ENCODE measurements at regions not wholly inside any gene's neighbourhood (a gene's known extent, or its start where the extent isn't known, plus 50 kb on each side); places are given as distances from the start of the nearest gene placed in this dataset.

DNA sequence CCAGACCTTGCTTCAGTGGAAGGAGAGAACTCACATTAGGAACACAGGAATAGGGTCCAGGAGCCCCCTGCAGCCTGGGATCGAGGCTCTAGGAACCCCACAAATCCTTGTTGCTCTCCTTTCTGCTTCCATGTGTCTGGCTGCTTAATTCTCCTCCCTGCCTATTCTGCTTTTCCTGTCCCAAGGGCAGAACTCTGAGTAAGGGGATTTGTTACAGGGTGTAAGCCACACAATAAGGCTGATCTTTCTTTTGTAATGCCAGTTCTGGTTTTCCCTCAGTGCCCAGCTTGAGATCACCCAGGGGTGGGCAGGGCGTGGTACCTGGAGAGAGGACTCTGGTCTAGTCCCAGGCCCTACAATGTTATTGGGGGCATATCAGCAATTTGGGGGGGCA, 119.6 kb upstream of the MGAT5 start:
- Mint-ChIP-seq H3K9me3 (no peaks in the 10 kb centered on the region), H3K27ac (ENCODE audit: unreplicated experiment) (no peak overlapping the region), H3K4me1 (peaks cover 16% of the 10 kb centered on the region), H3K4me3 (no peak overlapping the region), H3K36me3 (ENCODE audit: low read depth) (peaks cover 7% of the 10 kb centered on the region), H3K27me3 (ENCODE audit: low read depth) (no peaks in the 10 kb centered on the region)
- no peak for DNase-seq (ENCODE audit: low read depth, low spot score)
- no peak for TF ChIP-seq CTCF (conservative IDR thresholded peaks at IDR 0.05)

DNA sequence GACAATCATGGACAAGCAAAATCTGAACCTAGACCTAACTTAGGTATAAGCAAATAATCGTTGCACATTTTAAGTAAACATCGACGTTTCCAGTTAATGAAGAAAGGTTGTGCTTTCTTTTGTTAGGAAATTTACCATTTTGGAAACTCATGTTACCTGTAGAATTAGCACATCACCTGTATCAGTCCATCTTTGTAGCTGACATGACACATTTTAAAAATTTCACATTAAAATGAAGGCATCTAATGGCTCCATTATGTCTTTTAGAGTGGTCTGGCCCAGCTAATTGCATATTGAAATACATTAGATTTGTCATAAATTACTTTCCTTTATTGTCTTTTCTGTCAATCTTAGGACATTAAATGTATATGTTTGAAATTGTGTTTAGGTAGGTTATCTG, 119.0 kb upstream of the MGAT5 start:
- Mint-ChIP-seq H3K4me3 (no peak overlapping the region), H3K9me3 (no peaks in the 10 kb centered on the region), H3K4me1 (peaks cover 16% of the 10 kb centered on the region), H3K36me3 (ENCODE audit: low read depth) (peaks cover 7% of the 10 kb centered on the region), H3K27me3 (ENCODE audit: low read depth) (no peaks in the 10 kb centered on the region), H3K27ac (ENCODE audit: unreplicated experiment) (no peak overlapping the region)
- no peak for DNase-seq (ENCODE audit: low read depth, low spot score)
- no peak for TF ChIP-seq CTCF (conservative IDR thresholded peaks at IDR 0.05)

DNA sequence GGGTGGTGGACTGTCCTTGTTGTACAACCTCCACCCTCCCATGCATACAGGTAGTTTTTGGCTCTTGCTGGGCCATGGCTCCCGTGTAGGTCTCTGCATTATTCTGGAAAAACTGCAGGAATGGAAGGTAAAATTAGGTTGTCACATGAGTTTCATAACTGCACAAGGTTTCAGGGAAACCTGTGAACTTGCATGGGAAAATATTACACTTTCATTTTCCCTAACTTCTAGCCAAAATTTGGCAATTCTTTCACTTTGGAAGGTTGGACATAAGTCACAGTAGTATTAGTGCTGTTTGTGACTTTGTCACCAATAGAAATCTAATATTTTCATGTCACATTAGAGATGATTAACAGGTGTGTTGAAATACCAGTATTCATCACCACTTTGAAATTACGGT, 118.1 kb upstream of the MGAT5 start:
- Mint-ChIP-seq H3K4me1 (peaks cover 17% of the 10 kb centered on the region), H3K9me3 (no peaks in the 10 kb centered on the region), H3K36me3 (ENCODE audit: low read depth) (peaks cover 2% of the 10 kb centered on the region), H3K27ac (ENCODE audit: unreplicated experiment) (no peak overlapping the region), H3K4me3 (no peak overlapping the region), H3K27me3 (ENCODE audit: low read depth) (no peaks in the 10 kb centered on the region)
- TF ChIP-seq CTCF (conservative IDR thresholded peaks at IDR 0.05): no peak
- no peak for DNase-seq (ENCODE audit: low read depth, low spot score)

DNA sequence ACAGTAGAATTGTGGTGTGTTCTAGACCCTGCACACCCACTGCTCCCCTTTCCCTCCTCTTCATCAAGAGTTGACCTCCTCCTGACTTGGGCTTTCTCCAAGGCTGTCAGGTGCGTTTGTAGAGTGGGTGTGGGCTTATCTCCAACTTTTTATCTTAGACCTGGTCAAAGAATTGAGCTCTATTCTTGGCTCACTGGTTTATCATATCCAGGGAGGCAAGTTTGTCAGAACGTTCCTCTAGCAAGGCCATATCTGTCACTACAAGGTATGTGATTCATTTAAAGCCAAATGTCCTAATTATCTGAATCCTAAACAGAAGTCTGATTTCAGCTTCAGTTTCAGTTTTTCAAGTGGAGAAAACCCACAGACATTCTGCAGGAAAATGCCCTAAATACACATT, 117.1 kb upstream of the MGAT5 start:
- H3K36me3 Mint-ChIP-seq (ENCODE audit: low read depth): no peaks in the 10 kb centered on the region
- H3K4me1 Mint-ChIP-seq: peaks cover 18% of the 10 kb centered on the region
- no peak overlapping the region for H3K4me3 Mint-ChIP-seq
- no peaks in the 10 kb centered on the region for H3K9me3 Mint-ChIP-seq
- no peak for DNase-seq (ENCODE audit: low read depth, low spot score)
- no peak for TF ChIP-seq CTCF (conservative IDR thresholded peaks at IDR 0.05)
- H3K27ac Mint-ChIP-seq (ENCODE audit: unreplicated experiment): no peak overlapping the region
- H3K27me3 Mint-ChIP-seq (ENCODE audit: low read depth): no peaks in the 10 kb centered on the region

DNA sequence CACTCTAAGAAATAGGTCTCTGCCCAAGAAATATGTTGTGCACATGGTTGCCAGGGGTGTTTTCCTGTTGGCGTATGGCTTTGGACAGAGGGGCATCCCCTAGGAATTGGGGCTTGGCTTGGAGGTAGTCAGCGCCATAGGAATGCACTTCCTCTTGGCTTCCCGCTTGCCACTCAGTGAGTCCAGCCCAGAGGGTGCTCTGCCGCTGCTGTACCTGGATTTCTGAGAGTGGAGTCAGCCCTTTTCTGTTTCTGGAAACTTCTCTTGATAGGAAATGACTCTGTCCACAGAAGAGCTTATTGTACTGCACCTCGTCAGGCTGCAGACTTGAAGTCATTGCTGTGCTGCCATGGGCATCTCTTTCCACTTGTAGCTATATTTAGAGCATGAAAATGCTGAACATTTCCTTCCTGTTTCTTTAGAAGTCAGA, 116.7 kb upstream of the MGAT5 start:
- no peaks in the 10 kb centered on the region for H3K36me3 Mint-ChIP-seq (ENCODE audit: low read depth)
- TF ChIP-seq CTCF (conservative IDR thresholded peaks at IDR 0.05): no peak
- no peak overlapping the region for H3K4me3 Mint-ChIP-seq
- no peaks in the 10 kb centered on the region for H3K27me3 Mint-ChIP-seq (ENCODE audit: low read depth)
- H3K4me1 Mint-ChIP-seq: peaks cover 14% of the 10 kb centered on the region
- H3K9me3 Mint-ChIP-seq: no peaks in the 10 kb centered on the region
- H3K27ac Mint-ChIP-seq (ENCODE audit: unreplicated experiment): no peak overlapping the region
- no peak for DNase-seq (ENCODE audit: low read depth, low spot score)

- no peak for TF ChIP-seq CTCF (conservative IDR thresholded peaks at IDR 0.05)
- H3K4me3 Mint-ChIP-seq: no peak overlapping the region
- DNase-seq (ENCODE audit: low read depth, low spot score): no peak
- peaks cover 12% of the 10 kb centered on the region for H3K4me1 Mint-ChIP-seq
- no peaks in the 10 kb centered on the region for H3K36me3 Mint-ChIP-seq (ENCODE audit: low read depth)
- no peaks in the 10 kb centered on the region for H3K27me3 Mint-ChIP-seq (ENCODE audit: low read depth)
- no peaks in the 10 kb centered on the region for H3K9me3 Mint-ChIP-seq
- no peak overlapping the region for H3K27ac Mint-ChIP-seq (ENCODE audit: unreplicated experiment)
Observed at GRCh38 chr2:134138115-134138514, 115.8 kb upstream of the MGAT5 start.

Data from neural crest cell (in vitro differentiated cells).